DND-41 (cell line): ENCODE measurements at regions not wholly inside any gene's neighbourhood (a gene's known extent, or its start where the extent isn't known, plus 50 kb on each side); places are given as distances from the start of the nearest gene placed in this dataset.

Experiments used
- ATAC-seq: fragments of 200-7000 bp; cut with Tn5 transposase; 3 replicates; pipeline ENCODE4 v1.9.1; 2021; ENCODE audit warnings: low read depth; ENCODE audit not compliant: insufficient read depth
- DNase-seq: peaks from one replicate; pipeline ENCODE4 v3.0.0-alpha.2; 2020
- H2AFZ ChIP-seq: 2 replicates; pipeline ENCODE4 v1.6.0; 2012; ENCODE audit warnings: low read depth, low read length
- H3K27ac ChIP-seq: 2 replicates; pipeline ENCODE4 v1.5.1; 2012; ENCODE audit warnings: low read length, inconsistent platforms
- H3K27me3 ChIP-seq: fragments of 200-600 bp; sonication (generic); 2 replicates; pipeline ENCODE4 v1.6.0; 2012; ENCODE audit warnings: low read length, mild to moderate bottlenecking, inconsistent platforms; ENCODE audit not compliant: insufficient read depth, poor library complexity
- H3K36me3 ChIP-seq: 2 replicates; pipeline ENCODE4 v1.5.1; 2012; ENCODE audit warnings: low read length, inconsistent platforms; ENCODE audit not compliant: insufficient read depth
- H3K4me1 ChIP-seq: 2 replicates; pipeline ENCODE4 v1.5.1; 2012; ENCODE audit warnings: mild to moderate bottlenecking, low read length; ENCODE audit not compliant: insufficient read depth
- H3K4me2 ChIP-seq: 2 replicates; pipeline ENCODE4 v1.6.0; 2012; ENCODE audit warnings: mild to moderate bottlenecking, moderate library complexity, low read length, inconsistent platforms; ENCODE audit not compliant: insufficient read depth
- H3K4me3 ChIP-seq, 2 experiments: fragments of 200-600 bp in 1 of 2; shearing (Covaris generic) in 1 of 2; 2 replicates each; pipeline ENCODE4 v1.5.1; 2012 to 2016; ENCODE audit warnings: inconsistent platforms in 2 of 2, low read length in 2 of 2, mild to moderate bottlenecking in 2 of 2, low read depth in 1 of 2, moderate library complexity in 1 of 2
- H3K79me2 ChIP-seq: 2 replicates; pipeline ENCODE4 v1.6.0; 2012; ENCODE audit warnings: low read length, inconsistent platforms; ENCODE audit not compliant: insufficient read depth
- H3K9ac ChIP-seq: 2 replicates; pipeline ENCODE4 v1.6.0; 2012; ENCODE audit warnings: low read depth, mild to moderate bottlenecking, inconsistent platforms, low read length, moderate library complexity
- H3K9me3 ChIP-seq: 2 replicates; pipeline ENCODE4 v1.5.1; 2012; ENCODE audit warnings: low read length, moderate library complexity, mild to moderate bottlenecking, inconsistent platforms; ENCODE audit not compliant: insufficient read depth, severe bottlenecking
- H4K20me1 ChIP-seq: 2 replicates; pipeline ENCODE4 v1.6.0; 2012; ENCODE audit warnings: low read length; ENCODE audit not compliant: insufficient read depth
- CTCF ChIP-seq: IDR thresholded peaks from 2 replicates; pipeline ENCODE4 v1.5.1; 2012; ENCODE audit warnings: borderline replicate concordance, low read length, moderate library complexity, mild to moderate bottlenecking; ENCODE audit not compliant: poor library complexity, severe bottlenecking; ENCODE audit errors: extremely low read depth
- EZH2 ChIP-seq: IDR thresholded peaks from 3 replicates; pipeline ENCODE4 v1.6.1; 2012; ENCODE audit warnings: borderline replicate concordance, low read depth, mild to moderate bottlenecking, moderate library complexity, low read length, inconsistent platforms; ENCODE audit not compliant: severe bottlenecking

GRCh38 chr3:177753451-177754155 is 556.3 kb upstream of the TBL1XR1 start:
- TF ChIP-seq EZH2, result no peak
- no peak for TF ChIP-seq CTCF
- Histone ChIP-seq H3K9me3 (peaks cover 5% of the 10 kb centered on the region), H4K20me1 (no peaks in the 10 kb centered on the region), H3K9ac (no peak overlapping the region), H3K27ac (no peak overlapping the region), H3K27me3 (no peaks in the 10 kb centered on the region), H3K79me2 (no peaks in the 10 kb centered on the region), H3K36me3 (no peaks in the 10 kb centered on the region), H3K4me3 (no peak overlapping the region), H2AFZ (no peak overlapping the region), H3K4me2 (no peak overlapping the region), H3K4me1 (no peaks in the 10 kb centered on the region)
- no peak for DNase-seq
- peak; percentile 67 for ATAC-seq

- Histone ChIP-seq H3K4me2 (no peak overlapping the region), H3K79me2 (no peaks in the 10 kb centered on the region), H3K4me1 (no peaks in the 10 kb centered on the region), H3K9me3 (peaks cover 5% of the 10 kb centered on the region), H3K27ac (peak overlapping the region; percentile 13; the same call in 1 of the 2 replicates), H3K27me3 (no peaks in the 10 kb centered on the region), H3K9ac (no peak overlapping the region), H2AFZ (no peak overlapping the region), H3K4me3 (no peak overlapping the region), H3K36me3 (no peaks in the 10 kb centered on the region), H4K20me1 (no peaks in the 10 kb centered on the region)
- ATAC-seq (no peak), DNase-seq (no peak)
- TF ChIP-seq EZH2 (no peak), CTCF (no peak)
Measured at GRCh38 chr3:177754508-177754921, 557.2 kb upstream of the TBL1XR1 start.

GRCh38 chr3:177758126-177758525 is 560.8 kb upstream of the TBL1XR1 start:
- Histone ChIP-seq H3K9me3 (peaks cover 5% of the 10 kb centered on the region), H3K9ac (no peak overlapping the region), H3K4me3 (no peak overlapping the region), H3K36me3 (no peaks in the 10 kb centered on the region), H3K4me2 (no peak overlapping the region), H3K4me1 (no peaks in the 10 kb centered on the region), H4K20me1 (no peaks in the 10 kb centered on the region), H2AFZ (no peak overlapping the region), H3K27me3 (no peaks in the 10 kb centered on the region), H3K79me2 (no peaks in the 10 kb centered on the region), H3K27ac (no peak overlapping the region)
- no peak for TF ChIP-seq EZH2
- TF ChIP-seq CTCF, result no peak
- DNase-seq (no peak), ATAC-seq (no peak)

- H3K4me1 ChIP-seq, result no peaks in the 10 kb centered on the region
- H3K27ac ChIP-seq, result no peak overlapping the region
- H3K79me2 ChIP-seq, result no peaks in the 10 kb centered on the region
- no peak for ATAC-seq
- peaks cover 5% of the 10 kb centered on the region for H3K9me3 ChIP-seq
- H2AFZ ChIP-seq, result no peak overlapping the region
- no peak overlapping the region for H3K4me3 ChIP-seq
- no peaks in the 10 kb centered on the region for H4K20me1 ChIP-seq
- no peaks in the 10 kb centered on the region for H3K36me3 ChIP-seq
- no peaks in the 10 kb centered on the region for H3K27me3 ChIP-seq
- H3K4me2 ChIP-seq, result no peak overlapping the region
- no peak overlapping the region for H3K9ac ChIP-seq
- TF ChIP-seq CTCF, result no peak
- no peak for TF ChIP-seq EZH2
- DNase-seq, result no peak
Measured at GRCh38 chr3:177760803-177761202, 563.5 kb upstream of the TBL1XR1 start.
